GM21390 (cell line): ENCODE measurements at regions not wholly inside any gene's neighbourhood (a gene's known extent, or its start where the extent isn't known, plus 50 kb on each side); places are given as distances from the start of the nearest gene placed in this dataset.

Experiments used
- ATAC-seq: cut with Tn5 transposase; IDR thresholded peaks from one replicate; pipeline ENCODE4 v1.9.1; 2021; ENCODE audit not compliant: unreplicated experiment

DNA sequence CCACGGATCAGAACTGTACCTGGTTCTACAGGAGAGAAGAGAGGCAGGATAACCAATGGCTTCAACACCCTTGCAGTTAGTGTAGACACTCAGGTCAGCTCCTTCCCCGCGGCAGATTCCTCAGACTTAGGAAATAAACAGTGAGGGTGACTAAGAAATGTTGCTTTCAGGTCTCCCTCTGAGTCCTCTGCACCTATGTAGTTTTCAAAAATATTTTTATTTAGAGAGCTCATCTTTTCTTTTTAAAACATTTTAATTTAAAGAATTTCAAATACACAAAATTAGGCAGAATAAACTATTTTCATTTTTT is 195.2 kb downstream of the KLF12 start:
- no peak for ATAC-seq

DNA sequence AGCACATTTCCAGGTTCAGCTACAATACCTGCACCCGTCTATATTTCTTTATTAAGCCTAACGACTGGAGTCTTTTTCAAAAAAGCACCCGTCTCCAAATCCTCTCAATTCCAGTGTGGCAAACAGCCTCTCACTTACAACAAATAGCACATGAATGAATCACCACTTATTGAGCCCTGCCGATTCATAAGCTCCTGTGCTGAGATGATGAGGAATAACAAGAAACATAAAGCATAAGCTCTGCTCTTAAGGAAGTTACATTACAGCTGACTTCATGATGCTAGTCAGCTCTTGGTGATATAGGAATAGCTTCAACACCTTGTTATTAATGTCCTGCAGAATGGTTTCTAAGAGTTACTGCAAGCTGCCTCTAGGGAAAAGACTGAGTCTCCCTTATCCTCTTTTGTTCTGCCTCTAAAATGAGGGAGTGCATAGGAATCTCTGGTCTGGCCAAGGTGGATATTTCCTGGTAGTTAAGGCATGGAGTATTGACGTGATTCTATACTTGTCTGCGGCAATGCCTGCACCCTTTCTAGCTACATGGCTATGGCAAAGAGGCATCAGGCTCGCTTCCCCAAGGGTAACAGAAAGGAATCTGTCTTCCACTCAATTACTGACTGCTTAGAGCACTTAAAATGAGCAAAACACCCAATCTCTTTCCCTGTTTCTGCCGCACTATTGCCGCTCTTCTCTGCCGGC is 195.7 kb downstream of the KLF12 start:
- no peak for ATAC-seq

DNA sequence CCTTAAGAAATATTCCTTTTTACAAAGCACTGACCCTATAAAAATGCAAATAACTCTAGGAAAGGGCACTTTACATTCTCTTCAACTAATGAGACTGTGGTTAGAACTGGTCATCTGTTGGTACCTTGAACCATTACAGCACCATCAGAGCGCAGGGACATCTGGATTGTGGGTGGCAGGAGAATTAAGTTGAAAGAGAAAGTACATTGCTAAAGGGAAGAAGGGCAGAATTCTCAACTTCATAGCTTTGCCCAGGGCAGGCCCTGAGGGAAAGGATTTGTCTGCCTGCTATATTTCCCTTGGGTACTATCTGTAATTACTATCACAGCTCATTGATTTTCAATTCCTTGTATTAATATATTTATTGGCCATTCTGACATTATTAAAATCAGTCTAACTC is 196.8 kb downstream of the KLF12 start:
- ATAC-seq: no peak

DNA sequence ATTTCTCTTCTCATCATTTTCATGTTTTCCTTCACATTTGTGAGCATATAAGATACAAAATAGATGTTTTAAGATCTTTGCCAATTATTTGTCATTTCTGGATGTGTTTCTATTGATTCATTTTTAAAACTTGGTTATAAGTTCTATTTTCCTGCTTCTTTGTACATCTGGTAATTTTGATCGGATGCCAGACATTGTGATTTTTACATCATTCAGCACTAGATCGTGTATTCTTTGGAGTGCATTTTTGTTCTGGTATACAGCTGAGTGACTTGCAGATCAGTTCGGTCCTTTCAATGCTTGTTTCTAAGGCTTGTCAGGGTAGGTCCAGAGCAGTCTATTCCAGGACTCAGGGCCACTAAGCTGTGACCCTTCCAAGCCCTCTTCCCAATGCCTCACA is 198.2 kb downstream of the KLF12 start:
- ATAC-seq: no peak

DNA sequence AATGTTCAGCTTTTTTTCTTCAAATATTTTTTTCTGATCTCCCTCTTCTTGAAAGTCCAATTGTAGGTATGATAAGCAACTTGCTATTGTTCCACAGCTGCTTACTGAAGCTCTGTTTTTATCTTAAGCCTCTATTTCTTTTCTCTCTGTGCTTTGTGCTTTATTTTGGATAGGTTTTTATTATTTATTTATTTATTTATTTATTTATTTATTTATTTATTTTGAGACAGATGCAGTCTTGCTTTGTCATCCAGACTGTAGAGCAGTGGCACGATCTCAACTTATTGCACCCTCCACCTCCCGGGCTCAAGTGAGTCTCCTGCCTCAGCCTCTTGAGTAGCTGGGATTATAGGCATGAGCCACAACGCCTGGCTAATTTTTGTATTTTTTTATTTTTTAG is 199.4 kb downstream of the KLF12 start:
- no peak for ATAC-seq

DNA sequence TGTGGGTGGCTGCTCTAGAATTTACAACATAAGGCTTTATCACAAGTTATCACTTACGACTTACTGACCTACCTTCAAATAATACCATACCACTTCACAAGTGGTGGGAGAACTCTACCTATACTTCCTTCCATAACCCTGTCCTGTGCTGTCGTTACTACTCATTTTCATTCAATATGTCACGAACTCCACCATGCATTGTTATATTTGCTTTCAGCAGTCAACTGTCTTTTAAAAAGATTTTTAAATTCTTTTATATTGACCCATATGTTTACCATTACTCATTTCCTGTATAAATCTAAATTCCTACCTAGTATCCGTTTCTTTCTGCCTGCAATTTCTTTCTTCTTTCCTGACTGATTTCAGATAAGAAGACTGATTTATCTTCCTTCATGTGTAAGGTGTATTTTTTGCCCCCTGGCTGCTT is 200.0 kb downstream of the KLF12 start:
- ATAC-seq: no peak

DNA sequence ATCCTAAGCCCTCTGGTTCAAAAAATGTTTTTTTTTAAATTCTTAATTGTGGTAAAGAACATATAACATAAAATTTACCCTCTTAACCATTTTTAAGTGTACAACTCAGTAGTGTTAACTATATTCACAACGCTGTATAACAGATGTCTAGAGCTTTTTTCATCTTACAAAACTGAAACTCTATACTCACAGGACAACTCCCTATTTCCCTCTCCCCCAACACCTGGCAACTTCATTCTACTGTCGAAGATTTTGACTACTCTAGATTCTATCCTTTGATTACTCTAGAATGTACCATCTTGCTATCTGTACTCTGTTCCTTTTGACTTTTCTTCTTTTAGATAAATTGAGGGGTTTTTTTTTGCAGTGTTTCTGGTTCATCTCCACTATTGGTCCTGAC is 200.4 kb downstream of the KLF12 start:
- no peak for ATAC-seq

DNA sequence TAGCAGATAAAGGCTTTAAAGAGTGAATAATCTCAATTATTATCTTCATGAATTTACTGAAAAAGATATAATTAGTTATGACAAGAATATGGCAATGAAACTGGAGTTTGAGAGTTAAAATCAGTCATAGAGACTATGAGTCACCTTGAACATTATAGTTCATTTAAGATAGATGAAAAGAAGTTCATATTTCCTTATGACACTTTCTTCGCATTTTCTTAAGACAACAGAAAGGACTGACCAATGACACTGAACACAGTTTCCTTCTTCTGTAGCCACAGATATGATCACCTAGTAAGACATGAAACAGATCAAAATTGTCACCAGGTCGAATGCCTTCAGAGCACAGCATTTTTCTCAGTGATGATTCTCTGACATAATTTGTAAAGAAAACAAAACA is 202.1 kb downstream of the KLF12 start:
- ATAC-seq: no peak

DNA sequence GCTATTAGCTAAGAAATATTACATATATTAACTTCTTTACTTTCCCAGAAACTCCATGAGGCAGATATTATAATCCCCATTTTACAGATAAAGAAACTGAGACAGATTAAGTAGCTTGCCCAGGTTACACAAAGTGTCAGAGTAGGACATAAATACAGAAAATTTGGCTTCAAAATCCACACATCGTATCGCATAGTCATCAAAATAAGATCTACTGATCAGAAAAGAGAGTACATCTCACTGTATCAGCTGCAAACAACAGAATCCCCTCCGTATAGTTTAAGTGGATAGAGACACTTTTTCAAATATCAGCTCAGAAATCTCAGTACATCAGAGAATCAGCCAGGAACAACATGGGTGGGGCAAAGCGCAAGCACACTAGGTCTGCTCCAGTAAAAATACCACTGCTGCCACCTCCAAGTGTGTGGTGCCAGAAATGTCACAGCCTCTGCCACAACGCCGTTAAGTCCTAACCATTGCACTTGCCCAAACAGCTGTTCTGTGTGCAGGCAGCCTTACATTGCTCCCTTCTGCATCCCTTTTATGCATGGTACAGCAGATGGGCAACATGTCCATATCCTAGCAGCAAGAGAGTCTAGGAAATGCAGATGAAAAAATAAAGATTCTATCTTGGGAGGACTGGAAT is 204.8 kb downstream of the KLF12 start:
- no peak for ATAC-seq

DNA sequence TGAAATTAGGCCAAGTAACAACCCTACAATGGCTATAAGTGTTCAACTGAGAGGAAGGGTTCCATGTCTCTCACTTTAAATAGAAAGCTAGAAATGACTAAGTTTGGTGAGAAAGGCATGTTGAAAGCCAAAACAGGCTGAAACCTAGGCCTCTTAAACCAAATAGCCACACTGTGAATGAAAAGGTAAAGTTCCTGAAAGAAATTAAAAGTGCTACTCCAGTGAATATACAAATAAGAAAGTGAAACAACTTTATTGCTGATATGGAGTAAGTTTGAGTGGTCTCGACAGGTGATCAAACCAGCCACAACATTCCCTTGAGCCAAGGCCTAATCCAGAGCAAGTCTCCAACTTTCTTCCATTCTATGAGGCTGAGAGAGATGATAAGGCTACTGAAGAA is 209.6 kb downstream of the KLF12 start:
- peak; percentile 90 for ATAC-seq

DNA sequence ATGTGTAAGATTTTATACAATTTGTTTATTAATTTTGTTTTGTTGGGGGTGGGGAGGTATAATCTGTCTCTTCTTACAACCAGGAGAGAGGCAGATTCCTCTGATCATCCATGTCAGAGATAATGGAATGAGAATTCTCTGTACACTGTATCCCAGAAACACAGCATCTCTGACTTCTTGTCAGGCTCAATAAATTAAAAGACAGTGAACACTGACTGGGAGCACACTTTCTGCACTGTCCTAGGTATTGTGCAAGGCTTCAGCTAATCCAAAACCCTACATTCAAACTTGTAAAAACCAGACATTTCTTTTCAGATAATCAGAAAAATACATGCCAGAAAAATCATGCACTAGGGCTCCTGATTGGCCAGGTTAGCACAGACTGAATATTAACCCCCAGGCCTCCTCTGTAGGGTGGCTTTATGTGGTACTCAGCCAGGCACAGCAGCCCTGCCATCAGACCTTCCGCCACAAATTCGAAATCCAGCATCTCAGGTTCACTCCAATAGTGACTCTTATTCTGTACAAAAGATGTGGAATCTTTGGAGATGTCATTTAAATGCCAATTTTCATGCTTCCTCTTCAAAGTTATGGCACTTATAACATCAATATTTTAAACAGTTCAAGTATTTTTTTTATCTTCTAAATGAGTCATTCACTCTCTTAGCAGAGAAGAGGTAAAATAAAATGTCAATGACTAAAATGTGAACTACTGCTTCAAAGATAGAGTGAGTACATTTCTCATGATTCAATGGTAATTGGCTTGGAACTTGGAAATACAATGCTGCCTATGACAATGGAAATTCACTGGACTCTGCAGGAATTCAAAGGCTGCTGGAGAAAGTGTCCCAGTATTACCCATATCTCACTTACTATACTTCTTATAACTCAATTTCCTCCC is 211.5 kb downstream of the KLF12 start:
- ATAC-seq: no peak

DNA sequence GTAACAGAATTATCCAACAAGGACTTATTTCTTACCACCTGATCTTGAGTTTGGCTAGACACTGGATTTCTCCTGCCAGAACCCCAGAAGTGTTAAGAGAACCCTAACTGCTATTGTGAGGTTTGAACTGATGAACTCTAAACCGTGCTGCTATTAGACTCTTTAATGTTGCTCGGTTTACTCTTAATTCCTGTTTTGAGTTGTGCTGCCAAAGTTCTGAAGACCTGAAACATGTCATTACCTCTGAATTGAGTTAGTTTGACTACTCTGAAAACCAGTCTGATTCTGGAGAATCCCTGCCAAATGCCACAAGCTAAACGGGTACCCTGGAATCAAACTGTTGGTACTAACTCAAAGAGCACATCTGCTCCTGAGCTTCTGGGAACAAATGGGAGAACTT is 215.5 kb downstream of the KLF12 start:
- ATAC-seq: no peak

DNA sequence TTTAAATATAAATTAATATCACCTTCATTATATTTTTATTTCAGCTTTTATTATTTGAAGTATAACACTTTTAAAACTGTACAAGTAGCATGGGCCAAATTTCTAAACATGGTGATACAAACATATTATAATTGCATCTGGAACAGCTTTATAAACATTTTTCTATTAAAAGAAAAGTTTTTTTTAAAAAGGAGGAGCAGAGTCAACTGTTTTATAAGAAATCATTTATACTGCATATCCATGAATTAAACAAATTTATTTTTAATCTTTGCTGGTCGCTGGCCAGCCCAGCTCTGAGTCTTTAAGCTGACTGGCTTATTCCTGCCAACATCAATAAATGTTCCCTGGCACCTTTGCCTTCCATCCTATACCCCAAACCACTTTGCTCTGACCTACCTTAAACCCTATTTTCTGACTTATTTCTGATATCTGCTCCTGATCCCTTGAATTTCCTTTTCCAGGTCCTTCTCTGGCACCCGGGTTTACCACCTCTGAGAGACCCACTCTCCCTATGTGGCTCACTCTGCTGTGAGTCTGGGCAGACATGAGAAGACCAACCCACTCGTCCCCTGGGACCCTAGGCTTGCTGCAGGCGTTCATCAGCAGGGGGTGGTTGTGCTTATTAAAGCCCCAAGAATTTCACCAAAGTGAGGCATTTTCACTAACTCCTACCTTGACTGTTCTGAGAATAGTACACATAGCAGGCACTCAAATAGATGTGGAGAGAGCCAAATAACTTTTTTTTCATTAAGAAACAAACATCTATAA is 220.3 kb downstream of the KLF12 start:
- no peak for ATAC-seq

DNA sequence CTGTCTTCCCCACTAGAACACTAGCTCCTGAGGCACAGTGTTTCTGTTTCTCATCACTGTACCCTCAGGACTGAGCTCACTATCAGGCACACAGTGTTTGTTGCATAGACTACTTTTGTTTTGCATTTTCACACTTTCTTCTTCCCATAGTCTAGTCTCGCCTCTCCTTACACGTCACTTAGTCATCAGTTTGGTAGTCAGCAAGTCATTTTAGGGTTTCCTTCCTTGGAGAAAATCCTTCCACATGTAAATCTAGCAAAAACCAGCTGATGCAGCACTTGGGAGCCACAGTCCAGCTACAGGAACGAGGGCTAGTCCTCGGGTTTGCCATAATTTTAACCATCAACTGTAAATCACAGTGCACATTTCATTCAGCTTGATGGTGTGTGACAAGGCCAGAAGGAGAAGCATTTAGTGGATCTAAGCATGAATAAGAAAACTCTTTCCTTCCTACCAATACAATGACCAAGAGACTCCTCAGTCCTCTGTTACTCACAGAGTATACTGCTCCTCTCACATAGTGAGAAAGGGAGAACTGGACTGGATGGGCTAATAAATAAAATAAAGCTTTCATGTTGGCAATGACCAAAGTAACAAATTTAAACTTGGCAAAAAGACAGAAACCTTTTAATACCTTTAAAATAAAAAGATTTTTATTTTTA is 221.0 kb downstream of the KLF12 start:
- ATAC-seq: peak; percentile 82

DNA sequence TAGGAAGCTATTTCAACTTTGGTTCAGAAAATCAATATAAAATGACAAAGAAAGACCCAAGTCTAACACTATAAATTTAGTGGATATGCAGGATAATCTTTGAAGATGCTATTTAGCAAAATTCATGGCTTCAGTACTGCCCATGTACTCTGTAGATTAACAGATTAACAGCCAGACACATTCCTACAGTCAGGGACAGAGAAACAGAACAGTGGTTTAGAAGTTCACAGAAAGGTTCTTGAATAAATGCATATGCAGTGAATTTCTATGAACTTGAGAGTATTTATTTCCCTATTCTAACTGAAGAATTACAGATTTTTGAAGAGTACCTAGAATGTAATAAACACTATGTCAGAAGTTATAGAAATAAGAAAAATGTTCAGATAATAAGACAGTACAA is 222.8 kb downstream of the KLF12 start:
- ATAC-seq: no peak

DNA sequence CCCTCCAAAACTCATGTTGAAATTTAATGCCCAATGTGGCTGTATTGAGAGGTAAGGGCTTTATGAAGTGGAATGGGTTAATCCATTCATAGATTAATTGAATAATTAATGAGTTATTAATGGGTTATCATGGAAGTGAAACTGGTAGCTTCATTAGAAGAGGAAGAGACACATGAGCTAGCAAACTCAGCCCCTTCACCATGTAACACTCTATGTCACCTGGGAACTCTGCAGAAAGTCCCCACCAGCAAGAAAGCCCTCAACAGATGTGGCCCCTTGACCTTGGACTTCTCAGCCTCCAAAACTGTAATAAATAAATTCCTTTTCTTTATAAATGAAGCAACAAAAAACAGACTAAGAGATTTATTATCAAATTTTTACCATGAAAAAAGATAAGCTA is 223.5 kb downstream of the KLF12 start:
- ATAC-seq: no peak

DNA sequence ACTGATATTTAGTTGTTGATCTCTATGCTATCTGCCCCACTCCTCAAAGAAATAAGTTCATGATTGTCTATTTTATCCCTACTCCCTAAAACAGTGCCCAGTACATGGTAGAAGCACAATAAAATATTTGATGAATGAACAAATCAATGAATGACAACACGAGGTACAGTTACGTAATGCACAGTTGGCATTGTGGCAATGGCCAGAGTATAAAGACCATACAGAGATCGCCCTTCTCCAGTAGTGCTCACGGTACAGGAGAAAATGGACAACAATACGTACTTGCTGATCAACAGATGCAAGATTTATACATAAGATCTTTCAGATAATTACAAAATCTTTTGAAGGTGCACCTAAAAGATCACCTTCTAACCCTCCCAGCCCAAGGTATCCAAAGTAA is 225.4 kb downstream of the KLF12 start:
- no peak for ATAC-seq

DNA sequence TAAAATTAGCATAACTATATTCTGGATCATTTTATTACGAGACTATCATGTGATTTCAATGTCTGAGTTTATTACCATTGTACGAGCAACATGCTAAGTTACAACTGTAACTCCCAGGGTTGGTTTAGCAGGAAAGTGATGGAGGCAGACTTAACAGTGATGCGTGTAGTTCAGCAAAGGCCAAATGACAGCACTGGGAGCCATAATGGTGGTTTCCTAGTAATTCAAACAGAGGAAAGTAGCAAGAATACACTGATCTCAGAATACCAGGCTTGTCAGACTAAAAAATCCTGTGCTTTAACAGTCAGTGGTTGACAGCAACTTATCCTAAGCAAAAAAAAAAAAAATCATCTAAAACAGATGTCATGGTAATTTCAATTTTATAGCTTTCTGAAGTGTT is 229.6 kb downstream of the KLF12 start:
- no peak for ATAC-seq

DNA sequence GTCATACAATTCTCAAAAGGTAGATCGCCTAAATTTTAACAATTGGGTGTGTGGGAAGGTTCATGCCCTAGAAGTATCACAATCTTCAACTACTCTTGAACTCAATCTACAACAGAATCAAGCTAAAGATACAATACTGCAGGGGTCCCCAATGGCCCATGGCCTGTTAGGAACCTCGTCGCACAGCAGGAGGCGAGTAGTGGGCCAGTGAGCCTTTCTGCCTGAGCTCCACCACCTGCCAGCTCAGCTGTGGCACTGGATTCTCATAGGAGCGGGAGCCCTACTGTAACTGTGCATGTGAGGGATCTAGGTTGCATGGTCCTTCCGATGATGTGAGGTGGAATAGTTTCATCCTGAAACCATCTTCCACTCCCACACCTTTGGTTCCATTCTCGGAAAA is 230.6 kb downstream of the KLF12 start:
- ATAC-seq: no peak

DNA sequence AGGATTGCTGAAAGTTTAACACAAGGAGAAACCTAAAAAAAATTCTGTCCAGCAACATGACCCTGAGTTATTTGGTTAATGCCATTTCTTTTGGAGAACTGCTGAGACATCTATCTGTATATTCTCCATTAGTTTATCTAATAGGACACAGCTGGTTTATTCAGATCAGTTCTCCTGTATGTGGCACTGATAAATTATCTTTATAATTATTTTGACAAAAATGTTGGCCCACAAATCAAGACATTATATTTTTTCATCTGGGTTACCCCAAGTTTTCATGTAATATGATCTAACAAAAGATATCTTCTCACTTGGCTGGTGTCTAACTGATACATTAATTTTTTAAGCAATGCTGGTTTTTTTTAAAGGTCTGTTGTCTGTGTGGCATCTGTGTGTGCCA is 231.4 kb downstream of the KLF12 start:
- no peak for ATAC-seq

DNA sequence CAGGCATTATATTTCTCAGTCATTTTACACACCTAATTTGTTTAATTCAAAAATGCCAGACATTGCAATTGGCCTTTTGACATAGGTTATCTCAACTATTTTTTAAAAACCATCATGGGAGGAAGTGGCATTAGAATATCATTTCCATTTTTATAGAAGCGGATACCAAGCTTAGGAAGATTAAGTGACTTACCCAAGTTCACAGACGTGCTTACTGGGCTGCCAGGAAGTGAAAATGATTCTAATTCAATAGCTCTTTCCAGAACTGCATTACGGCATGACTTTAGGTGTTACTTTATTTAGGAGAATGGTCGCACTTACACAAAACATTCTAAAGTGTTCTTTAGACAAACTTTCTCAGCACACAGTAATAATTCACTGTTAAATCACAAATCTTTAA is 231.9 kb downstream of the KLF12 start:
- ATAC-seq: peak; percentile 58
